Stomach (tissue), 8 donors: ENCODE measurements at regions not wholly inside any gene's neighbourhood (a gene's known extent, or its start where the extent isn't known, plus 50 kb on each side); places are given as distances from the start of the nearest gene placed in this dataset.
A peak's percentile ranks its signal among the peaks of the same experiment; 100 is the strongest.

Source experiments
- DNase-seq, 2 donors: peaks; one replicate each; pipeline versions ENCODE4 v3.0.0 to v3.0.0-alpha.2; 2013 to 2019
- H3K27ac ChIP-seq, 5 donors: fragments of 200-600 bp in 4 of 5; sonication (generic) in 4 of 5; one replicate each; pipeline ENCODE4 v1.5.1; 2013 to 2019; ENCODE audit warnings: mild to moderate bottlenecking in 1 of 5, moderate library complexity in 1 of 5
- H3K27me3 ChIP-seq, 3 donors: fragments of 200-600 bp; sonication (generic); one replicate each; pipeline ENCODE4 v1.5.1; 2017 to 2019; ENCODE audit warnings: mixed run types in 1 of 3
- H3K36me3 ChIP-seq, 4 donors: fragments of 200-600 bp; sonication (generic); 1 replicate in 3 of 4; 2 replicates in 1 of 4; pipeline ENCODE4 v1.5.1; 2016 to 2019
- H3K4me1 ChIP-seq, 4 donors: fragments of 200-600 bp; sonication (generic); one replicate each; pipeline ENCODE4 v1.5.1; 2016 to 2019
- H3K4me3 ChIP-seq, 4 donors: fragments of 200-600 bp; sonication (generic) in 3 of 4; one replicate each; pipeline ENCODE4 v1.5.1; 2016 to 2019; ENCODE audit warnings: mild to moderate bottlenecking in 1 of 4
- H3K9me3 ChIP-seq, 4 donors: fragments of 200-600 bp; sonication (generic); one replicate each; pipeline ENCODE4 v1.5.1; 2016 to 2019
- CTCF ChIP-seq, 7 experiments: fragments of 450-650 bp in 4 of 7; fragments of 200-600 bp in 3 of 7; sonication (generic) in 3 of 7; IDR thresholded peaks; one replicate each; pipeline ENCODE4 v1.5.1; 2016 to 2019; ENCODE audit warnings: antibody characterized with exemption in 7 of 7, control low read depth in 2 of 7, mild to moderate bottlenecking in 1 of 7
- EP300 ChIP-seq: sonication (generic); formaldehyde crosslinking; IDR thresholded peaks from one replicate; pipeline ENCODE4 v1.6.1; 2017; ENCODE audit warnings: antibody characterized with exemption
- POLR2A ChIP-seq, 4 donors: fragments of 450-650 bp; IDR thresholded peaks; one replicate each; pipeline ENCODE4 v1.6.1; 2016; ENCODE audit warnings: antibody characterized with exemption in 4 of 4, control low read depth in 2 of 4, mild to moderate bottlenecking in 1 of 4, moderate library complexity in 1 of 4
- POLR2AphosphoS5 ChIP-seq, 3 donors: sonication (generic); formaldehyde crosslinking; IDR thresholded peaks; one replicate each; pipeline ENCODE4 v1.6.1; 2016; ENCODE audit warnings: antibody characterized with exemption in 3 of 3
- WGBS, 5 donors: extraction: QIAGEN DNeasy Blood & Tissue Kit in 3 of 5; methylation state at CpG; one replicate each; pipeline versions ENCODE4 v1.1.5 to v1.1.7; 2013 to 2018; 5-methylcytosine and 5-hydroxymethylcytosine counted together
- intact Hi-C: fragments of 100-400 bp; cut with DNase I; formaldehyde crosslinking; loops from one replicate; pipeline ENCODE4 v1.15.1; 2023; ENCODE audit warnings: low total_unique reads
- donor health status: healthy with polysubstance abuse.
- donor health status: Bipolar disorder and iron deficiency.
- donor health status: healthy.

GRCh38 chr4:155008389-155008788 lies 200.0 kb upstream of the NPY2R start:
- H3K4me1 ChIP-seq: no peaks in the 10 kb centered on the region
- no peaks in the 10 kb centered on the region for H3K9me3 ChIP-seq
- no peak overlapping the region for H3K27ac ChIP-seq
- H3K27me3 ChIP-seq: no peaks in the 10 kb centered on the region
- WGBS, 5 donors: 57 to 84% (median 72%) methylated on average over 2 of the region's 2 CpGs
- intact Hi-C loops: no loop called here
- DNase-seq: no peak
- H3K36me3 ChIP-seq: no peaks in the 10 kb centered on the region
- no peak for TF ChIP-seq POLR2A (IDR thresholded peaks at IDR 0.05)
- TF ChIP-seq EP300: no peak
- no peak for TF ChIP-seq POLR2AphosphoS5 (IDR thresholded peaks at IDR 0.05)
- TF ChIP-seq CTCF (IDR thresholded peaks at IDR 0.05): no peak
- H3K4me3 ChIP-seq: no peak overlapping the region

GRCh38 chr4:155009288-155009687 lies 199.1 kb upstream of the NPY2R start:
- H3K27me3 ChIP-seq: no peaks in the 10 kb centered on the region
- H3K4me1 ChIP-seq: no peaks in the 10 kb centered on the region

GRCh38 chr4:155010376-155010775 lies 198.1 kb upstream of the NPY2R start:
- DNase-seq: no peak
- 87 to 91% (median 88%) methylated on average over 7 of the region's 7 CpGs for WGBS, 5 donors
- H3K9me3 ChIP-seq: peaks cover 0 to 3% (median 0%) of the 10 kb centered on the region in 4 donors
- no peaks in the 10 kb centered on the region for H3K27me3 ChIP-seq
- H3K27ac ChIP-seq: no peak overlapping the region
- no peaks in the 10 kb centered on the region for H3K36me3 ChIP-seq
- H3K4me1 ChIP-seq: no peaks in the 10 kb centered on the region
- H3K4me3 ChIP-seq: no peak overlapping the region
- TF ChIP-seq EP300 (no peak), CTCF (IDR thresholded peaks at IDR 0.05) (no peak), POLR2AphosphoS5 (IDR thresholded peaks at IDR 0.05) (no peak)
- intact Hi-C loops: no loop called here

More at GRCh38 chr4:155009288-155009687, 199.1 kb upstream of the NPY2R start:
- TF ChIP-seq CTCF (IDR thresholded peaks at IDR 0.05): no peak
- TF ChIP-seq EP300: no peak
- TF ChIP-seq POLR2AphosphoS5 (IDR thresholded peaks at IDR 0.05): no peak
- TF ChIP-seq POLR2A (IDR thresholded peaks at IDR 0.05): no peak
- Histone ChIP-seq H3K4me3 (no peak overlapping the region), H3K36me3 (no peaks in the 10 kb centered on the region), H3K9me3 (no peaks in the 10 kb centered on the region), H3K27ac (no peak overlapping the region)
- intact Hi-C loops: no loop called here
- no peak for DNase-seq
- 38 to 65% (median 57%) methylated on average over 3 of the region's 3 CpGs for whole genome bisulfite sequencing, 5 donors

GRCh38 chr4:155011163-155011780 lies 197.2 kb upstream of the NPY2R start:
- H3K27ac ChIP-seq: no peak overlapping the region
- no peaks in the 10 kb centered on the region for H3K27me3 ChIP-seq
- no peak overlapping the region for H3K4me3 ChIP-seq
- intact Hi-C loops: no loop called here
- TF ChIP-seq CTCF (IDR thresholded peaks at IDR 0.05) (no peak), POLR2A (IDR thresholded peaks at IDR 0.05) (no peak), POLR2AphosphoS5 (IDR thresholded peaks at IDR 0.05) (no peak), EP300 (no peak)
- H3K9me3 ChIP-seq: peaks cover 0 to 3% (median 0%) of the 10 kb centered on the region in 4 donors
- peak in 1 of 2 donors; percentile 29 for DNase-seq
- H3K36me3 ChIP-seq: no peaks in the 10 kb centered on the region
- H3K4me1 ChIP-seq: no peaks in the 10 kb centered on the region
- 67 to 77% (median 70%) methylated on average over 4 of the region's 4 CpGs for WGBS, 5 donors
